Neuron (in vitro differentiated cells): ENCODE measurements at regions not wholly inside any gene's neighbourhood (a gene's known extent, or its start where the extent isn't known, plus 50 kb on each side); places are given as distances from the start of the nearest gene placed in this dataset.
"Not testable (repeated sequence)": the region's sequence is repeated elsewhere in the genome, so short reads cannot be mapped to it uniquely, and the experiment has no call there.

Experiments used
- H2AFZ ChIP-seq: one replicate; pipeline ENCODE4 v1.6.1; 2013; ENCODE audit warnings: low read depth, mild to moderate bottlenecking, inconsistent platforms, low read length, moderate library complexity
- H3K27me3 ChIP-seq: one replicate; pipeline ENCODE4 v1.6.1; 2013; ENCODE audit warnings: low read length; ENCODE audit not compliant: insufficient read depth
- H3K36me3 ChIP-seq: one replicate; pipeline ENCODE4 v1.6.1; 2013; ENCODE audit warnings: low read length; ENCODE audit not compliant: insufficient read depth
- H3K4me1 ChIP-seq: one replicate; pipeline ENCODE4 v1.6.1; 2013; ENCODE audit warnings: low read length; ENCODE audit not compliant: insufficient read depth
- H3K4me3 ChIP-seq: 2 replicates; pipeline ENCODE4 v1.5.1; 2013; ENCODE audit warnings: mild to moderate bottlenecking, low read length, moderate library complexity
- H3K9me3 ChIP-seq: one replicate; pipeline ENCODE4 v1.6.1; 2013; ENCODE audit warnings: low read length

DNA sequence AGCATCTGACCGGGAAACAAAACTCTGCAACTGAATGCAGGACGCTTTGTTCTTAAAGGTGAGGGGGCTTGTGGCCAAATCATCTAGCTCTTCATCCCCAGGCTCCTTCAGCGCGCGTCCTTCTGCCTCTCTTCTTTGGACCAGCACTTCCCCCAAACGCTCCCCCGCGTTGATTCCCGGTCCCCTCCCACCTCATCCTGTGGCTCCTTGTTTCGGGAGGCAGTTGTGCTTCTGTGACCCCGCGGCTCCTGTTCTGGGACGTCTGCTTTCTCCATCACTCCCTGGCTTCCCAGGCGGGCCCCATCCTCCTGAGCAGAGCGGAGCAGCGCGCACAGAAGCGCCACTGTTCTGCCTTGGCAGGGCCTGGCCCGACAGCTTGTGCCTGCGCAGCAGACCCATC is 109.7 kb upstream of the ZNG1E start:
- H3K36me3 ChIP-seq, H3K9me3 ChIP-seq, H3K27me3 ChIP-seq, H3K4me1 ChIP-seq, H2AFZ ChIP-seq, H3K4me3 ChIP-seq: not testable (repeated sequence)

DNA sequence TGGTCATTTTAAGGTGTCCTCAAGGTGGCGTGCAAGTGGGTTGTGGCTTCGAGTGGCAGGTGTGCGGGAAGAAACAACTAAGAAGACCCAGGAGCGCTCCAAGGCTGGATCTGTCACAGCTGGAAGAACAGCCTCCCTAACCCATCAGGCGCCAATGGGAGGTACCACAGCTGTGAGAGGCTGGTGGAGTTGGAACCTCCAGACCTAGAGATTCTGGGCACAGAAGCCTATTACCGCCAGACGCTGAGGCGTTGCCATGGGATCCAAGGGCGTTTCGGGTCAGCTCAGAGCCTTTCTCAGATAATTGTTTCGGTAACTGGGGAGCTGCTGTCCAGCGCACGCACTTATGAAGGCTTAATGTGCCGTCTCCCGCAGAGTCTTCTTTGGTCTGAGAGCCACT is 156.7 kb upstream of the ZNG1E start:
- not testable (repeated sequence) for H3K4me3 ChIP-seq, H3K4me1 ChIP-seq, H3K36me3 ChIP-seq, H2AFZ ChIP-seq, H3K9me3 ChIP-seq, H3K27me3 ChIP-seq

DNA sequence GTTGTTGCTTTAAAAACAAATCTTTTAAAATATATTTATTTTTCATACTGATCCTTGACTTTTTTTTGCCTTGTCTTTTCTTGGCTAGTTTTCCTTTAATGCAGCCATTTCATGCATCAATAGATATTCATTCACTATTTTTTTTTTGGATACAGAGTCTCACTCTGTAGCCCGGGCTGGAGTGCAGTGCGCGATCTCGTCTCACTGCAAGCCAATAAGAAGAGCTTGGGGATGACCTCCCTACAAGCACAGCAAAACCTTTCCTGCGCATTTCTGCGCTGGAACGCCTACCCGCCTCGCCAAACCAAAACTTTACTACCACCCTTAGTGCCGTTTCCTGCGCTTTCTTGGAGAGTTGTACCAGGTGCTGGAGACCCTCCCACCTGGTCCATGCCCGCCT is 161.3 kb upstream of the ZNG1E start:
- not testable (repeated sequence) for H3K9me3 ChIP-seq, H3K36me3 ChIP-seq, H2AFZ ChIP-seq, H3K4me1 ChIP-seq, H3K4me3 ChIP-seq, H3K27me3 ChIP-seq

DNA sequence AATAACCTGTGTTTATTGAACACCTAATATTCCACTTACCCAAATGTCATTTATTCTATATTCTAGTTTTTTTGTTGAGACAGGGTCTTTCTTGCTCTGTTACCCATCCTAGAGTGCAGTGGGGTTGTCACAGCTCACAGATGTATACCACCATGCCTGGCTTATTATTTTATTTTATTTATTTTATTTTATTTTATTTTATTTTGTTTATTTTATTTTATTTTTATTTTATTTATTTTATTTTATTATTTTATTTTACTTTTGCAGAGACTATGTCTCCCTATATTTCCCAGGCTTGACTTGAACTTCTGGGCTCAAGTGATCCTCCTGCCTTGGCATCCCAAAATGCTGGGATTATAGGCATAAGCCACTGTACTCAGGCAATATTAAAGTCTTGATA is 167.8 kb upstream of the ZNG1E start:
- H2AFZ ChIP-seq, H3K4me3 ChIP-seq: not testable (repeated sequence)

DNA sequence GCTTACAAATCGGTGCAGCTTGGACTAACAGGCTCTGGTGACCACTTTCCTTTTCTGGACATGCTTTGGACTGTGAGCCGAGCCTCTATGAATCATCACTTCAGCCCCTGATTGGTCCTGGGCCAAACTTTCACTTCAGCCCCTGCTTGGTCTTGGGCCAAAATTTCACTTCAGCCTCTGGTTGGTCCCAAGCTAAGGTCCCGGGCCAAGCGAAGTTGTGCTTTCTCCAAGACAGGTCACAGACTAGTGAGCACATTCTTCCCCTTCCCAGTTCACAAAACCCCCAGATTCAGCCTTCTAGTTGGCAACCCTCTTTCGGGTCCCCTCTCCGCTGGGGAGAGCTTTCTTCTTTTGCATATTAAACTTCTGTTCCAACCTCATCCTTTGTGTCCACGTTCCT is 171.0 kb upstream of the ZNG1E start:
- H3K27me3 ChIP-seq: not testable (repeated sequence)

More for the DNA sequence above, 167.8 kb upstream of the ZNG1E start:
- not testable (repeated sequence) for H3K4me1 ChIP-seq, H3K9me3 ChIP-seq, H3K36me3 ChIP-seq, H3K27me3 ChIP-seq

DNA sequence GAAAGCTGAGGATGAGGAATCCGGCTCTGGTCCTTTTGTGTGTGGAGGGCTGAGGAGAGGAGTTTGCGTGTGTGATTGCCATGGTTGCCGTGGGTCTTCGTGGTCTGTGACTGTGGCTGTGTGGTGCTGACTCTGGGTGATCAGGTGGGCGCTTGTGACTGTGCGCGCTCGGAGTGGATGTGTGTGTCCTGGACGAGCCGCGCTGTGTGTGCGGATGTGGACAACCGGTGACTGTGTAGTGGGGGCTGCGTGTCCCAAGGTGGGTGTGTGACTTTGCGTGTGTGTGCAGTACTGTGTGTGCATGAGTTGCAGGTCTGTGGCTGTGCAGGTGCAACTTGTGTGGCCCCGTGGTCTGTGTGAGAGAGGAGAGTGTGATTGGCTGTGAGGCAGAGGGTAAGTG is 172.0 kb upstream of the ZNG1E start:
- H2AFZ ChIP-seq, H3K36me3 ChIP-seq, H3K4me1 ChIP-seq, H3K9me3 ChIP-seq, H3K4me3 ChIP-seq, H3K27me3 ChIP-seq: not testable (repeated sequence)

More for the DNA sequence above, 171.0 kb upstream of the ZNG1E start:
- H2AFZ ChIP-seq, H3K36me3 ChIP-seq, H3K4me1 ChIP-seq, H3K4me3 ChIP-seq, H3K9me3 ChIP-seq: not testable (repeated sequence)

DNA sequence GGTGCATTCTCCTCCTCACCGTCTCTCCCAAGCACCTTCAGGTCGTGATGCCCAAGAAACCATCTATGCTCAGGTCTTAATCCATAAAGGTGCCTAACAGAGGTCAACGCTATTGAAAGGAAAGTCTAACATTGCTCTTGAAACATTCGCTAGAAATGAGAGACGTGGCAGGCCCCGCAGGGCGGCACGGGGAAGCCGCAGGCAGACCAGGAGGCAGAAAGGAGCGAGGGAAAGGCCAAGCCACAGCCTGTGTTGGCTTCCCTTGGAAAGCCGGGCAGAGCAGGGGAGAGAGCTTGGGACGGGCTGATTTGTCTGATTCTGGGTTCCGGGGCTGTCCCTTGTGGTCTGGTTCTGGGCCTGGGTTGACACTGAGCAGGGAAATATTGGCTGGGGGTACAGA is 192.8 kb upstream of the ZNG1E start:
- not testable (repeated sequence) for H3K4me3 ChIP-seq, H3K27me3 ChIP-seq, H2AFZ ChIP-seq, H3K36me3 ChIP-seq, H3K4me1 ChIP-seq, H3K9me3 ChIP-seq

DNA sequence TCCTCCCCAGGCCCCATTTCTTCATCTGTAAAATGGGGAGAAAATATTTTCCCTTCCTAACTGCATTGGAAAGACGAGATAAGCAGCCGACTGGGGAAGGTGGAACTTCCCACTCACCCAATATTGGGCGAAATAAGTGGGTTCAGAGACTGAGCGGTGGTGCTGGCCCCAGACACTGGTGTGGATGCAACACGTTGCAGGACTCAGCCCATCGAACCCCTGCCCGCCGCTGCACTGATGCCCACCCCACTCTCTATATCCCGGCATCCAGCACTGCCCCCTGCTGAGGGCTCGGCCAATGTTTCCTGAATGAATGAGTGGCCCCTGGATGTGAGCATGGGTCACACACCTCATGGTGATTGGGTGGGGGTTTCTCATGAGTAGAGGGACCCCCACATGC is 194.4 kb upstream of the ZNG1E start:
- not testable (repeated sequence) for H3K27me3 ChIP-seq, H3K4me3 ChIP-seq

DNA sequence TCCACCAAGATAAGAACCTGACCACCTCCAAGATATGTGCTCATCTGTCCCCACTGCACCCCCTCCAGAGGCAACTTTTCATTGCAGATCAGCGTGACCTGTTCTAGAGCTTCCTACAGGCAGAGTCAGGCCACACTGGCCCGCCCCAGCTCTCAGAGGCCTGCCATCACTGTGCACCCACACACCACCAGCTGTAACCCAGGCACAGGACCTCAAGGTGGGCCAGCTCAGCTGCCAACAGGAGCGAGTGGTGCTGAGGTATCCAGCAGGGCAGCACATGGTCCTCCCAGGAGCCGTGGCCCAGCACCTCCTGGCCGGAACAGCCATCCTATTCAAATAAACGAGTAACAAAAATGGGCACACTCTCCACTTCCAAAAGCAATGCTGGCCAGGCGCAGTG is 189.9 kb upstream of the FOXD4L5 start:
- not testable (repeated sequence) for H3K27me3 ChIP-seq, H2AFZ ChIP-seq, H3K4me1 ChIP-seq, H3K9me3 ChIP-seq, H3K36me3 ChIP-seq, H3K4me3 ChIP-seq

More for the DNA sequence above, 194.4 kb upstream of the ZNG1E start:
- H3K4me1 ChIP-seq, H2AFZ ChIP-seq, H3K9me3 ChIP-seq, H3K36me3 ChIP-seq: not testable (repeated sequence)

DNA sequence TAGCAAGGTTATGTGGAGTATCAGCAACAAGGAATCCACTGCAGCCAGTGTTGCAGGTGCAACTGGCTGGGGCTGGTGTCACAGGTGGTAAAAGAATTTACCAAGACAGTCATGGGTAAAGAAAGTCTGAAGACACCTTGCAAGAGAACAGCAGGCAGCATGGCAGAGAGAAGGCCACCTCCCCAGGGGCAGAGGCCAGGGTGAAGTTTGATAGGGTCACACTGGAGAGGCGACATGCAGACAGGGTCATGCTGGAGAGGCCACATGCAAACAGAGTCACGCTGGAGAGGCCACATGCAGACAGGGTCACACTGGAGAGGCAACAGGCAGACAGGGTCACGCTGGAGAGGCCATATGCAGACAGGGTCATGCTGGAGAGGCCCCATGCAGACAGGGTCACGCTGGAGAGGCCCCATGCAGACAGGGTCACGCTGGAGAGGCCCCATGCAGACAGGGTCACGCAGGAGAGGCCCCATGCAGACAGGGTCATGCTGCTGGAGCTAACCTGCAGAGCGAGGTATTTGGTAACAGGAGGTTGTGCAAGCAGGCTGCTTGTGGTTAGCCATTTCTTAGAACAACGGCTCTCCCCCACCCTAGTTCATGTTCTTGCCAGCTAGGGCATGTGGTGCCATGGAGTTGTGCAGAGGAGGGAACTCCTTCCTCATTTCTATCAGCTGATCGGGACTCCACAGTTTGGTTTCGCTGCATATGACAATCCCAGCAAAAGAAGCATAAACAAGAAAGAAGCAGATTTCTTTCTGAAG is 188.2 kb upstream of the FOXD4L5 start:
- not testable (repeated sequence) for H2AFZ ChIP-seq

DNA sequence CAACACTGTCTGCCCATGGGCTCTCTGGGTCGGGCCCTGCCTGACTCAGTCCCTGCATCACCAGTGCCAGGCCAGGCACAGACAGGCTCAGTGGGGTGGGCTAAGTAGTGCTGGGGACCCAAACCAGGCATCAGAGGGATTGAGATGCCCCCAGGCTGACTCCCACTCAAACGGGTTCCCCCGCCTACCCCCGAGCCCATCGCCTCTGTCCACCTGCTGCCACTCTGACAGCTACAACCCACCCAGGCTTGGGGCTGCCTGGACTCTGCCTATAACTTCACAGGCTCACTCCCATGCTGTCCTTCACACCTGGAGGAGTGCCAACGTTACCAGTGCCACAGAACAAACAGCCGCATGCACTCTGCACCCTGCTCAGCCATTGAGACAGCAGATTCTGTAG is 186.1 kb upstream of the FOXD4L5 start:
- H3K4me1 ChIP-seq, H3K4me3 ChIP-seq, H2AFZ ChIP-seq, H3K36me3 ChIP-seq, H3K27me3 ChIP-seq, H3K9me3 ChIP-seq: not testable (repeated sequence)

More for the DNA sequence above, 188.2 kb upstream of the FOXD4L5 start:
- H3K36me3 ChIP-seq, H3K4me1 ChIP-seq, H3K27me3 ChIP-seq, H3K4me3 ChIP-seq, H3K9me3 ChIP-seq: not testable (repeated sequence)

DNA sequence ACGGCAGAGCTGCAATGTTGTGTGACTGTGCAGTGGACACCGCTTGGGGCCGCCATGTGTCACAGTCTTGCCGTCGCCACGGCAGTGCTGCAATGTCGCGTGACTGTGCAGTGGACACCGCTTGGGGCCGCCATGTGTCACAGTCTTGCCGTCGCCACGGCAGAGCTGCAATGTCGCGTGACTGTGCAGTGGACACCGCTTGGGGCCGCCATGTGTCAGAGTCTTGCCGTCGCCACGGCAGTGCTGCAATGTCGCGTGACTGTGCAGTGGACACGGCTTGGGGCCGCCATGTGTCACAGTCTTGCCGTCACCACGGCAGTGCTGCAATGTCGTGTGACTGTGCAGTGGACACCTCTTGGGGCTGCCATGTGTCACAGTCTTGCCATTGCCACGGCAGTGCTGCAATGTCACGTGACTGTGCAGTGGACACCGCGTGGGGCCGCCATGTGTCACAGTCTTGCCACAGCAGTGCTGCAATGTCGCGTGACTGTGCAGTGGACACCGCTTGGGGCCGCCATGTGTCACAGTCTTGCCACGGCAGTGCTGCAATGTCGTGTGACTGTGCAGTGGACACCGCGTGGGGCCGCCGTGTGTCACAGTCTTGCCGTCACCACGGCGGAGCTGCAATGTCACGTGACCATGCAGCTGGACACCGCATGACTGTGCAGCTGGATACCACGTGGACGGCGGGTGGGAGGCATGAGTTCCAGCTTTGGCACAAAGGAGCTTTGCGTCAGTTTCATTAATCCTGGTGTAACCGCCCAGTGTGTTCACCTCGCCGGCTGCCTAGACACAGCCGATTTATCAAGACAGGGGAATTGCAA is 182.1 kb upstream of the FOXD4L5 start:
- not testable (repeated sequence) for H3K36me3 ChIP-seq, H3K4me3 ChIP-seq, H2AFZ ChIP-seq, H3K27me3 ChIP-seq, H3K9me3 ChIP-seq, H3K4me1 ChIP-seq

DNA sequence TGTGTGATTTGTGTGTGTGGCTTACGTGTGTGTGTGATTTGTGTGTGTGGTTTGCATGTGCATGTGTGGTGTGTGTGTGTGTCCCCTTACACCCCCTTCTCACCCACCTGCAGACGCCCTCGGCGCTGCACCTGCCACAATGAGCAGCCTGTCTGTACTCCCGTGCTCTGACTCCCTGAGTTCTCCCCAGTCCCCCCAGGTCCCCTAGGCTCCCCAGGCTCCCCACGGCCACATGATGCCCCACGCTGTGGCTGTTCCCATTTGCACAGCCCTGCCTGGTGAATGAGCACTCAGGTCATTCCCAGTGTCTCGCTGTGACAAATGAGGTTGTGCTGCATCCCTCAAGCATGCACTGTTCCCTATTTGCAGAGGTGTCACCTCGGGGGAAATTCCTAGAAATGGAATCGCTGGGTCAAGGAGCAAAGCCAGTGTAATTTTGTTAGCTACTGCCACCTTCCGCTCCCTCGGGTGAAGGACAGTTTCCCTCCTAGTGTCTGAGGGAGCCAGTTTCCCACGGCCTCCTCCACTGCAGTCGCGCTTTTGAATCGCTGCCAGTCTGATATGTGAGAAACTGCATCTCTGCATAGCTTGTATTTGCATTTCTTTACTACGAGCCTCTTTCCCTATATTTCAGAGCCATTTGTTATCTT is 180.4 kb upstream of the FOXD4L5 start:
- H3K36me3 ChIP-seq, H3K4me1 ChIP-seq, H3K4me3 ChIP-seq, H3K27me3 ChIP-seq, H3K9me3 ChIP-seq, H2AFZ ChIP-seq: not testable (repeated sequence)
